ENCODE measurements at regions not wholly inside any gene's neighbourhood (a gene's known extent, or its start where the extent isn't known, plus 50 kb on each side); places are given as distances from the start of the nearest gene placed in this dataset.

DNA sequence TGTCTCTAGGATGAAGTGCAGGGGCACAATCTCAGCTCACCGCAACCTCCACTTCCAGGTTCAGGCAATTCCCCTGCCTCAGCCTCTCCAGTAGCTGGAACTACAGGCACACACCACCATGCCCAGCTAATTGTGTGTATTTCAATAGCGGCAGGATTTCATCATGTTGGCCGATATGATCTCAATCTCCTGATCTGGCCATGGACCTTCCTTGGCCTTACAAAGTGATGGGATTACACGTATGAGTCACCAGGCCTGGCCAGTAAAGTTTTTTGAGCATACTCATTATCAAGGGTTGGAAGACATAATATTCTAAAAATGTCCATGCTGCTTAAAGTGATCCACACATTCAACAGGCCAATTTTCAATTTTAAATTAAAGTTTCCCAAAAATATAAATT, 914.4 kb upstream of the TSPY4 start:
- no peak for DNase-seq

DNA sequence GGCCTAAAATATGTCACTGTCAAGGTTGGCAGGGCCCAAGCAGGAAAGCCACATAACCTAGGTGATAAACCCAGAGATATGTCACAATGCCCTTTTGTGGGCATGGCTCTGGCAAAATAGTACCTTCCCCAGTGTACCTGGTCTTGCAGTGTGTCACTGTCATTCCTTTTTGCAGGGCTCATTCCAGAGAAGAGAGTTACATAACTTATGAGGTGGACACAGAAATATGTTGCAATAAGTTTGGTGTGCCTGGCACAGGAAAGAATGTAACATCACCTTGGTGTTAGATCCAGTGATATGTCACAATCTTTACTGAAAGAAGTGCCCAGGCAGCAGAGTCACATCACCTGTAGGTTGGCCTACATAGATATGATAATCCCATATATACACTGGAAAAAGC, 910.8 kb upstream of the TSPY4 start:
- no peak for DNase-seq

DNA sequence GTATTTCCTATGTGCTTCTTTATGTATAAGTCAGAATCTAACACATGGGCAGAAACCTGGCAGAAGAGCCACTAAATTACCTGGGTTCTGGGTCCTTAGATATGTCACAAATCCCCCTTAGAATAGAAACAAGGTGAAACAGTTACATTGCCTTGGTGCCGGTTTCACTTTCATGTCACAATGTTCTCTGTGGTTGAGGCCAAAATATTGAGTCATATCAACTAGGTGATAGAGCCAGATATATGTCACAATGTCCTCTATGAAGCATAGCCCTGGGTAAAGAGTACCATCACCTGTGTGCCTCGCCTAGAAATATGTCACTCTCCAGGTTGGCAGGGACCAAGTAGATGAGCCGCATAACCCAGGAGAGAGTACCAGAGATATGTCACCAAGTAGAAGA, 899.8 kb upstream of the TSPY4 start:
- no peak for DNase-seq

DNA sequence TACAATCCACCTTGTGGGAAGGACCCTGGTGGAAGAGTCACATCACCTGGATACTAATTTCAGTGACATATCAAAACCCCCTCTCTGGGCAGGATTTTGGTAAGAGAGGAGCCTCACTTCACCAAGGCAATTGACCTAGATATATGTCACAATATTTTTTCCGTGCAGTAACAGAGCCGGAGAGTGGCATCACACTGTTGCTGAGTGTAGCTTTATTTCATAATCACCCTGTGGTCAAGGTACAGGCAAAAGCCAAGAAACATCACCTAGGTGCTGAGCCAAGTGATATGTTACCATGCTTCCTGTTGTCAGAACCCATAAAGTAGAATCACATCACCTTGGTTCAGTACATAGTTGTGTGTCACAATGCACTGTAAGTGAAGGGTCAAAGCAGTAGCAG, 895.2 kb upstream of the TSPY4 start:
- DNase-seq, result no peak

DNA sequence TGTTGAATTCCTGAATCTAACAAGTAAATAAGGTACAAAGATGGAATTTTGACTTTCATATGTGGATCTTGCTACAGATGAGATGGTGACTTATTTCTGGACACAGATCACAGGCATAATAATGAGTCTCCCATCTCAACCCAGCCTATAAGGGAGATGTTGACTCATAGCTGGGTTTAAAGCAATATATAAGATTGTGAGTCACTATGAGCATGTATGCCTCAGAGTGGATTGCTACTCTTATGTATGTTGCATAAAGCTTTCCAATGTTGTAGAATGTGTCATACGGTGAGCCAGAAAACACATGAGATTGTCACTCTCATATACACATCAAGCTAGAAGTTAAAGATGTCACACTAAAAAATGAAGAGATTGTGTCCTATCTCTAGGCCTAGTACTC, 884.3 kb upstream of the TSPY4 start:
- DNase-seq, result no peak

DNA sequence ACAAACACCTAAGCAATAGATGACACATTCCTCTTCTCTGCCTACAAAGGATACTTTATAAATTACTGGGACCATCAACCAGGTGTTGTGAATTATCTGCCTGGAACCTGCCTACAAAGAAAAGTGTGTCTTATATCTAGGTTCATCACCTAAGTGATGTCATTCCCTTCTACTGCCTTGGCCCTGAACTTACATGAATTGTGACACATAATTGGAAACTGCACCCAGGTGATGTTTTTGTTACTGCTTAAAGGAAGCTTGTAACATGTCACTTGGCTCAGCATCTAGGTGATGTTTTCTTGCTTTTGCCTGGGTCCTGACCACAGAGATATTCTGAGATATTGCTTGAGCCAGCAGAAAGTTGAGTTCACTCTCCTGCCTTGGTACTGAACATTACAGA, 870.5 kb upstream of the TSPY4 start:
- no peak for DNase-seq

DNA sequence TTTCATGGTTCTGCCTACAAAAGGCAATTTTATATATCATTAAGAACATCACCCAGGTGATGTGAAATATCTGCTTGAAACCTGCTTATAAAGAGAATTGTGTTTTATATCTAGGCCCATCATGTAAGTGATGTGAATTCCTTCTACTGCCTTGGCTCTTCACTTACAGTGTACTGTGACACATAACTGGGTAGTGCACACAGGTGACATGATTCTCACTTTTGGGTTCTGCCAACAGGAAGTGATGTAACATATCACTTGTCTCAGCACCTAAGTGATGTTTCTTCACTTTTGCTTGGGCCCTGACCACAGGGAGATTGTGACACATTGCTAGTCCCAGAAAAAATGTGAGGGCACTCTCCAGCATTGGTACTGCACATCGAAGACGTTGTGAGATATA, 867.0 kb upstream of the TSPY4 start:
- DNase-seq, result no peak

DNA sequence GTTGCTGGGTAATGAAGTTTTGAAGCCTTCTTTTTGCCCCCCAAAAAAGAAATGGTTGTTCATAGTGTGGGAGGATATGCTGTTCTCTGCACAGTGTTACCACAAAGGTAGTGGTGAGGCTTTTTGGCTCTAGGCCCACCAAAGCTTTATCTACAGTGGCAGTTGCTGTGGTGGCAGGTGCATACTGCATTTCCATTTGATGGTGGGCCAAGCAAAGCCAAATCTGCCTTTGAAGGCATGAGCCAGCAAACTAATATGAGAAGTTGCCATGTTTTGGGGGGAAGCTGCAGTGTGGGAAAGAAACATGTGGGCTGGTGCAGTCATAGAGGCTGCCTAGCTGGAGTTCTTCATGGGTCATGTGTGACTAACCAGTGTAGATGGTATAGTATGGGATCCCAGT, 858.1 kb upstream of the TSPY4 start:
- no peak for DNase-seq

DNA sequence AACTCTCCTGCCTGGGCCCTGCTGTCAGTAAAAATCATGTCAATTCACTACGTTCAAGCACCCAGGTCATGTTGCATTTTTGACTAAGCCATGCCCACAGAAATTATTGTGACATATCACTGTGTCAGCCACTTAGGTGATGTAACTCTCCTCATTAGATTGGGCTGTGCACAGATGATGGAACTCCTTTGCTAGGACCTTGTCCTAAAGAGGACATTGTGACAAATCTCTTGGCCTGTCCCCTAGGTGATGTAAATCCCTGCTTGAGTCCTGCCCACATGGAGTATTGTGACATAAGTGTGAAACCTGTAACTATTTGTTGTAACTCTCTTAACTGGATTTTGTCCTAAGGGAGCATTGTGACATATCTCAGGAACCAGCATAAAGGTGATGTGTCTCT, 848.3 kb upstream of the TSPY4 start:
- DNase-seq, result no peak

DNA sequence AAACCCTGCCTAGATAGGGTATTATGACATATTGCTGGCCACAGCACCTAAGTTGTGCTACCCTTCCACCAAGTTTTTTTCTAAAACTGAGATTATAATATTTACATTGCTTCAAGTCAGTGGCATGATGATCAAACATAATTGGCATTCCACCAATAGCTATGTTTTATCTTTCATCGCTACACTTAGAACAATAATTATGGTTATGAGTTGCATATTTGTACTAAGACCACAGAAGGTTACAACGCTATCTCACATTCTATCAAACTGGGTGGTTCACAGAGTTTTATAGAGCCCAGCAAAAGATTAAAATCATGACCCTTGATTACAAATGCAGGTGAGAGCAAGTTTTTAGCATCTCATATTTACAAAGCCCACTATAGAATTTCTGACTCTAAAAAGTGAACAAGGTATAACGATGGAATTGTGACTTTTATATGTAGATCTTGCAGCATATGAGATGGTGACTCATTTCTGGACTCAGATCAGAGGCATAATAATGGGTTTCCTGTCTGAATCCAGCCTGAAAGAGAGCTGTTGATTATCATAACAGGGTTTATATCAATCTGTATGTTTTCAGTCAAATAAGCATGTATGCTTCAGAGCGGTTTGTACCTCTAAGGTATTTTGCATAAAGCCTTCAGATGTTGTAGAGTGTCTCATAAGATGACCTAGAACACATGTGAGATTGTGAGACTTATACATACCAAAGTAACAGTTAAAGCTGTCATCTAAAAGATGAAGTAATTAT, 847.2 kb upstream of the TSPY4 start:
- DNase-seq, result no peak

DNA sequence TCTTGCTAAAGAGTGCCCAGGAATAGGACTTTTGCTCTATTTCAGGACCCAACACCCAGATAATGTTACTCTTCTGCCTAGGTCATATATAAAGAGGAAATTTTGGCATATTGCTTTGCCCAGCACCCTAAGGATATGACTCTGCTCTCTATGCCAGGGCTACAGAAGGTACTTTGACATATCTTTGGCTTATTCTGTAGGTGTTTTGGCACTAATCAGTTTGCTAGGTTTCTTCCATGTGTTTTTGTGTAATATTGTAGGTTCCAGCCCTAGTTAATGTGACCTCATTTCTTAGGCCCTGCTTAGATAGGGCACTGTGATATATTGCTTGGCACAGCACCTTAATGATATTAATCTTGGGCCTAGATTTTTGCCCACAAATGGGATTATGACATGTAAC, 842.9 kb upstream of the TSPY4 start:
- no peak for DNase-seq

DNA sequence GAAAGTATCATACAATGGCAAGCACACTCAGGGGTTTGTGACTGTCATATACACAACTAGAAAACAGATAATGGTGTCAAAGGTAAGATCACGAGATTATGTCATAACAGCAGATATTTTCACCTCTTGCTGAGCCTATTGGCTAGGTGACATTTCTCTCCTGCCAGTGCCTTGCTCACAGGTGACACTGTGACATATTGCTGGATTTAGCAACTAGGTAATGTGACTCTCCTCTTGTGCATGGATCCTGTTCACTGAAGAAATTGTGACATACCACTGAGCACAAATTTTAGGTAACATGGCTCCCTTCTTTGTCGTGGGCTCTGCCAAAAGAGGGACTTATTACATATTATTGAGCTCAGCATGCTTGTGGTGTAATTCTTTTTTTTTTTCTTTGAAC, 842.0 kb upstream of the TSPY4 start:
- DNase-seq, result no peak

DNA sequence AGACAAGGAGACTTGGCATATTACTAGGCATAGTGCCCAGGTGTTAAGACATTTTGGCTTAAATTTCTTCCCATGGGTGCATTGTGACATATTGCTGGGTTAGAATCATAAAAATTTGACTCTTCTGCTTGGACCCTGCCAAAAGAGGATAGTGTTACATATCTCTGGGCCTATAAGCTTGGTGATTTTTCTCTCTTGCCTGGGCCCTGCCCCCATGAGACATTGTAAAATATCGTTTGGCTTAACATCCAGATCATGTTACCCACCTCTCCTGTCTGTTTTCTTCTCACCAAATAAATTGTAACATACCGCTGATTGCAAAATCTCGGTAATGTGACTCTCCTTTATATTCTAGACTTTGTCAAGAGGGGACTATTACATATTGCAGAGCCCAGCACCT, 836.4 kb upstream of the TSPY4 start:
- DNase-seq, result no peak

DNA sequence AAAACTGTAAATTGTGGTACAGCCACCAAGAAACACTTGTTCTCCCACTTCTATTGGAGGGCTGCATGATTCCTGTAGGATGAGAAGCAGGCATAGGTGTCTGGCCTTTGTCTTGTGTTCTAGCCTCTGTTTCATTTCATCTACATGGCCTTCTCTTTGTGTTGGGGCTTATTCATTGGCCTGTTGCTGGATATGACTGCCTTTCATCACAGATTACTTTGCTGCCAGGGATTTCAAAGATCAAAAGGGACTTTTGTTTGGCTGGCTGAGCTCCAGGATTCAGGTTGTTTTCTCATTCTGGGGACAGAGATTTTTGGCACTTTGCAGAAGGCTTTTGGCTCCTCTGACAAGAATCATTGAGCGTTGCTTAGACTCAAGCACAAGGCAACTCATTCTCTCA, 803.8 kb upstream of the TSPY4 start:
- no peak for DNase-seq

DNA sequence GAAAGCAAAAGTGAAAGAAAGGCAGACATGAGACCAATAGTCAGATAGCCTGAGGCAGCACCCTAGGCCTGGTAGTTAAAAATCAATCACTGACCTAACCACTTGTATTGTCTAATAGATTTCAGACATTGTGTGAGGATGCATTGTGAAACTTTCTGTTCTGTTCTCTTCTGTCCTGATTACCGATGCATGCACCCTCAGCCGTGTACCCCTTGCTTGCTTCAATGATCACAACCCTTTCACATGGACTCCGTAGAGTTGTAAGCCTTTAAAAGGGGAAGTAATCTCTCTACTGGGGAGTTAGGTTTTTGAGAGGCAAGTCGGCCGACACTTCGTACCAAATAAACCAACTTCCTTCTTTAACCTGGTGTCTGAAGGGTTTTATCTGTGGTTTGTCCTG, 801.6 kb upstream of the TSPY4 start:
- no peak for DNase-seq

DNA sequence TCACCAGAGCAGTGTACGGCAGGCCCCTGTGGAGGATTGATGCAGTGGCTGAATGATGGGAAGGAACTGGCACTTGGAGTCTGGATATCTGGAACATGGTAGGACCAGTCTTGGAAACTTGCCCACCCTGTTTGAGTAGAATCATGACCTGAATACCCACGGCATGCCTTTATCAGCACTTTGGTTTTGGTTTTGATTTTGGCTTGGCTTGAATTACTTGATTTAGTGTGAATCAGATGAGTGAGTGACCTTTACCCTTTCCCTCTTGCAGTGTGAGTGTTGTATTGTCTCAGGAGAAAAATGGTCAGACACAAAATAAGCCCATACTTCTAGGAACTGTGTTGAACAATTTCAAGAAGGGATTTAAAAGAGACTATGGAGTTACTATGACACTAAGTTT, 801.0 kb upstream of the TSPY4 start:
- DNase-seq, result no peak

DNA sequence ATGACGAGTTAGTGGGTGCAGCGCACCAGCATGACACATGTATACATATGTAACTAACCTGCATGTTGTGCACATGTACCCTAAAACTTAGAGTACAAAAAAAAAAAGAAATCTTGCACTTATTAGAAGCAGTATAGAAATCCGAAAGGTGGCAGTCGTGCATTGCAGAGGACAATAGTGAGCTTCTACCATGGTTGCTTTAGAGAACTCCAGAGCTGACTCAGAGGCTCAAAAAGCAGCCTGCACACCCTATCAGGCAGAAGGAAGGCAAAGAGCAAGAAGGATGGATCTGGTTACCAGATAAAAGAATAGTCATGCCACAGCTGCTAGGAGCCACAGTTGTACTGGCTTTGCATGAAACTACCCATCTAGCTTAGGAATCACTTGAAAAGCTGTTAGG, 796.0 kb upstream of the TSPY4 start:
- no peak for DNase-seq

DNA sequence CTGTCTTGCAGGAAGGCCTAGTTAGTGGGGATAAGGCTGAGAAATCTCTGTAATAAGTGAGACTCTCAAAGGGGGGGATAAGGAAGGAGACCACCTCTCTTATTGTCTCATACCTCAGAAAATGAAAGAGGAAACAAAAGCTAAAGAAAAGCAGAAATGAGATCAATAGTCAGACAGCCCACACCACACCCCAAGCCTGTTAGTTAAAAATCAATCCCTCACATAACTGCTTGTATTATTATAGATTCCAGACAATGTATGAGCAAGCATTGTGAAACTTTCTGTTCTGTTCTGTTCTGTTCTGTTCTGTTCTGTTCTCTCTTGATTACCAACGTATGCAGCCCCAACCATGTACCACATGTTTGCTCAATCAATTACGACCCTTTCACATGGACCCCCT, 792.5 kb upstream of the TSPY4 start:
- DNase-seq, result no peak

DNA sequence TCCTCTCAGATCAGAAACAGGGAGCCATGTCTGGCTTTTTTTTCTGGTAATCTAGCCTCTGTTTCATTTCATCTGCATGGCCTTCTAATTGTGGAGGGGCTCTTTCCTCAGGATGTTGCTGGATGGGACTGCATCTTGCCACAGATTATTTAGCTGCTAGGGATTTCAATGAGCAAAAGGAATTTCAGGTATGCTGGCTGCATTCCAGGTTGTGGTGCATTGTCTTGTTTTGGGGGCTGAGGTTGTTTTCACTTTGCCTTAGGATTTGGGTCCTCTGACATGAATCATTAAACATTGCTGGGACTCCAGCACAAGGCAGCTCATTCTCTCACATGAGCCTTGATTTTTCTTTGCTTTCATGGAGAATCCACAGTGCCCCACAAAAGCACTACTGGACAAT, 789.3 kb upstream of the TSPY4 start:
- DNase-seq, result no peak

DNA sequence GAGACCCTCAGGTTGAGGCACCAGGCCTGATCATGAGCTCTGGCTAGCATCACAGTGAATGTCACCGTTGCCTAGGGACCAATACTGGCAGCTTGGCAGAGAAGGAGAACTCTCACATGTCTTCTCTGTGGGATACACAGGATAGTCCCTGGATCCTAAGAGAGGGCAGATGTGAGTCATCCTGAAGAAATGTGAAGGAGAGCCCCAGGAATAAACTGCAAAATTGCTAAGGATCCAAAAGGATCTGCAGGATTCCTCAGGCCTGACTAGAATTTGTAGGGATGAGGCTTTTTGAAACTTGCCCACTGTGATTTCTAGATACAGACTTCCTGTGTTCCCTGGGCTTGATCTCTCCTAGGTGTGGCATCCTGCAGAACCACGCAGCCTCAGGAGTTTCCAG, 785.9 kb upstream of the TSPY4 start:
- DNase-seq, result no peak

DNA sequence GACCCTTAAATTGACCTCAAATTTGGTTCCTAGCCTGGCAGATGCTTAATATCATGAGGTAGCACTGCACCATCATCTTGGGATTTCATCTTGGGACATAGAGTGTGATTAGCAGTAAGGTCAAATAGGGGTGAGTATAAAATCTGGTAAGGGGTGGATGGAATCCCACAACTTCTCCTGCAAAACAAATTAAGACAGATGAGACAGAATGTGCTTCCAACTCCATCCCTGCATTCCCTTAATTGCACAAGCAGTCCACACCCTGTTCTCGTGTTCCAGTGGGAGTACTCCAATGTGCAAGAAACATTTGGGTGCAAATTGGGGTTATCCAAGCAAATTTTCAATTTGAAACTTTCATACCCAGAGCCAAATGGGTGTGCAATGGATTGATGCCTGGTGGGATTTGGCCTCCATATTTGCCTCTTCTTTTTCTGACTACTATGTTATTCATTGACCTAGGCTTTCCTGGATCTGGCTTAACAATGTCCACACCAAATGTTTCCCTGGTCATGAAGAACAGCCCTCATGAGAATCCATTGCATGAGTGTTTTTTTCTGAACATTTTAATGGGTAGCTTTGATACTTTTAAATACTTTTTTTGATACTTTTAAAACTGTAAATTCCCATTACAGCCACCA, 785.0 kb upstream of the TSPY4 start:
- no peak for DNase-seq

DNA sequence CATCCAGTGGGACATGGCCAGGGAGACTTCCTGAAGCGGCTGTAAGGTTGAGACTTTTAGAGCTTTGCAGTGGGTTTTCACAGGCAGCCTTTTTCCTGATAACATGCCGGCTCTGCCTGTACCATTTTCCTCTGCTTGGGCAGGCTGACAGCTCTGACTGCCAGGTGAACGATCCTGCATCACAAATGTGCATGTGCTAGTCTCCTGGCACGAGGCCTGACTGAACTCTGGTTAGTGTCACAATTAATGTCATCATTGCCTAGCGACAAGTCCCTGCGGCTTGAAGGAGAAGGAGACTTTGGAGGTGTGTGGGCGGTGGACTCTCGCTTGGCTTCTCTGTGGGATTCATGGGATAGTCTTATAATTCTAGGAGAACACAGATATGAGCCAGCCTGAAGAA, 783.6 kb upstream of the TSPY4 start:
- no peak for DNase-seq

DNA sequence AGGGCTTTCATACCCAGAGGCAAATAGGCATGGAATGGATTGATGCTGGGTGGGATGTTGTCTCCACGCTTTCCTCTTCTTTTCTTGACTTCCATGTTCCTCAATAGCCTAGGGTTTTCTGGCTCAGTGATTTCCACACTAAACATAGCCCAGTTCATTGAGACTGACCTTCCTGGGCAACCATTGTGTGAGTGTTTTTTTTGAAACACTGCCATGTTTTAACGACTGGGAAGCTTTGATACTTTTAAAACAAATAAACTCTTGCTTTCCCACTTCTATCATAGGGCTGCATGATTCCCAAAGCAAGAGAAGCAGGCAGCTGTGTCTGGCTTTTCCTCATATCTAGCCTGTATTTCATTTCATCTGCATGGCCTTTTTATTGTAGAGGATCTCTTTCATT, 775.9 kb upstream of the TSPY4 start:
- DNase-seq, result no peak

DNA sequence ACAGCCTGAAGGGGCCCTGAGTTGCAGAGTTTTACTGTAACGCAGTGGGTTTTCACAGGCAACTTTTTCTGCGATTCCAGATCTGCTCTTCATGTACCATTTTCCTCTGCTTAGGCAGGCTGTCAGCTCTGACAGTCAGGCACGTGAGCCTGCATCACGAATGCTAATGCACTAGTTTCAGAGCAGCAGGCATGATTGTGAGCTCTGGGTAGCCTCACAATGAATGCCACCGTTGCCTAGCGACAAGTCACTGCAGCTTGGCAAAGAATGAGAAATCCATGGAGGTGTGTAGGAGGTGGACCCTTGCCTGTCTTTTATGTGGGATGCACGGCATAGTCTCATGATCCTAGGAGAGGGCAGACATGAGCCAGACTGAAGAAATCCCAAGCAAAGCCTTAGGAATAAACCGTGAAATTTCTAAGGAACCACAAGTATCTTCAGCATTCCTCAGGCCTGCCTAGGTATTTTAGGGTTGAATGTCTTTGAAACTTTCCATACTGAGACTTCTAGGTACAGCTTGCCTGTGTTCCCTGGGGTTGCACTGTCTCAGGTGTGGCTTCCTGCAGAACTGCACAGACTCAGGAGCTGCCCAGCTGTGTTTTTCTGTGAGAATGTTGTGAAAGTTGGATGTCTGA, 774.7 kb upstream of the TSPY4 start:
- DNase-seq, result no peak

DNA sequence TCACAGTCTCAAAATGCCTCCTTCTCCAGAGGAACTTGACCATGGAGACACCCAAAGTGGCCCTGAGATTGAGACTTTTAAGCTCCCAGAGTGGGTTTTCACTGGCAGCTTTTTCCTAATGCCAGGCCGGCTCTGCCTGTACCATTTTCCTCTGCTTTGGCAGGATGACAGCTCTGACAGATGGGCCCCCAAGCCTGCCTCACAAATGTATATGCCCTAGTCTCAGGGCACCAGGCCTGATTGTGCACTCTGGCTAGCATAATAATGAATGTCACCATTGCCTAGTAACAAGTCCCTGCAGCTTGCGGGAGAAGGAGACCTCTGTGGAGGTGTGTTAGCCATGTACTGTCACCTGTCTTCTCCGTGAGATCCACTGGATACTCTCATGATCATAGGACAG, 772.8 kb upstream of the TSPY4 start:
- no peak for DNase-seq
